HPDE6-E6E7 (cell line): ENCODE measurements at regions not wholly inside any gene's neighbourhood (a gene's known extent, or its start where the extent isn't known, plus 50 kb on each side); places are given as distances from the start of the nearest gene placed in this dataset.
"Not testable (repeated sequence)": the region's sequence is repeated elsewhere in the genome, so short reads cannot be mapped to it uniquely, and the experiment has no call there.

Experiments used
- DNase-seq: peaks from one replicate; pipeline ENCODE4 v3.0.0; 2011; ENCODE audit warnings: missing footprints; ENCODE audit errors: extremely low spot score

DNA sequence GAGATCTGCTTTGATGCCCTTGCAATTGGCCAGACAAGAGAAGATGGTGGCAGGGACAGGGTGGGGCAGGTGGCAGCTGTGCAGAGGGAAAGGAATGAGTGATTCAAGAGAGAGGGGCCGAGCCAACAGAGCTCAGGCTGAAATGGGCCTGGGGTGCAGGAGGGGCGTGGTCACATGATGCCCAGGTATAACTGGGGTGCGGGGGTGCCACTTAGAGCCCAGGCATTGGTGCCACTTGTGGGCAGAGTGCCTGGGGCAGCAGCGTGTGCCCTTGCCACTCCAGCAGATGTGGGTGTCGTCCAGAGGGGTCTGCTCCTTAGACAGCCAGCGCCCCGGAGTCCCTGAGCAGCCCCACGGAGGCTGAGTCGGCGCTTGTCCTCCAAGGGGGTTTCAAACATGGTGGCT is 88.7 kb downstream of the PLXNA1 start:
- no peak for DNase-seq

DNA sequence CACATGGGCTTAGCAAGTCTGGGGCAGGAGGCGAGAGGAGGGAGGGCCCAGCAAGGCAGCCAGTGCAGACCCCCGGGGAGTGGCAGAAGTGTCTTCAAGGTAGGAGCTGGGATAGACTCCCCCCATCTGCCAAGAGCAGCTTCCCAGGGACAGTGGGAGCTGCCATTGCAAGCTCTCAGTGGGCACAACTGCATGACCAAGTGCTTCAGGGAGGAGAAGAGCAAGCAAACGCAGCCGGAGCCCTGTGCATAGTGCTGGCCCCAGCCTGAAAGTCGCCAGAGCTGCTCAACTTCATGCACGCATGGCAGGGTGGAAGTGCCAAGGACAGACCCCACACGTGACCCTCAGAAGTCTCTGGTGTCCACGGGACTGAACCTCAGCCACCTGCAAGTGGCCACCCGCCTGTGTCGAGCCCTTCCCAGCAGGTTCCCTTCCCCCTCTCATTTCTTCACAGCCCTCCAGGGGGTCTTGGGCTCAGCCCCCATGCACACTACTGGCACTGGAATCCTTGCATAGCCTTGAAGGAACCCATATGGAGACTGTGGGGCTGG is 89.4 kb downstream of the PLXNA1 start:
- DNase-seq = no peak

DNA sequence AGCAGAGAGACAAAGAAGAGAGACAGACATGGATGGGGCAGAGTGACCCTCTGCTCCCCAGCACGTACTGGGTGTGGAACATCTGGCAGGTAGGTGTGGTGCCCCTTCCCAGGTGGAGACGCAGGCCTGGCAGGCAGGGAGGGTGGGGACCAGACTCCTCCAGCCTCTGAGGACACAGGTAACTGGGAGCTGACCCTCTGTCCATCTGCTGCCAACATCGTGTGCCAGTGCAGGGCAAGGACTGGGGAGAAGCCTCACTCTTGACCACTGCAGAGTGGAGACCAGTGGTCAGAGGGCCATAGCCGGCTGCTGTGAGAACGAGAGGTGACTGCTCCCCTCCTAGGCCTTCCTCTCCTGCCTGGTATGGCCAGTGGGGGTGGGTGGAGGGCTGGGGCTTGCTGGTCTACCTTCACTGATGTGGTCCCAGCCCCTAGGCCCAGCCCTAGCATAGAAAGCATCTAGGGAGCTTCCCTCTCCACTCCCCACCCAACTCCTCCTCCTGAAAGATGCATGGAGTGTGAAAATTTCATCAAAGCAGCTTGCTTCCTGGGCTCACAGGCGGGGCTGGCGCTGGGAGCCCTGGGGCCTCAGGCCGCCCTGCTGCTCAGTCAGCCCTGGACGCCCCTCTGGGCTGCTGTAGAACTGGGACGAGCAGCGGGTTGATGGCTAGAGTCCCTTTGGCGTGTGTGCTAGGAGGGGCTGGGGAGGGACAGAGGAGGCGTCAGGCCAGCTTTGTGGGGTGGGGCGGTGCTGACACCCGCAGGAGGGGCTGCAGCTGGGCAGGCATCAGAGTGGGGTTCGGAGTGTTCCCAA is 90.3 kb downstream of the PLXNA1 start:
- DNase-seq = no peak

DNA sequence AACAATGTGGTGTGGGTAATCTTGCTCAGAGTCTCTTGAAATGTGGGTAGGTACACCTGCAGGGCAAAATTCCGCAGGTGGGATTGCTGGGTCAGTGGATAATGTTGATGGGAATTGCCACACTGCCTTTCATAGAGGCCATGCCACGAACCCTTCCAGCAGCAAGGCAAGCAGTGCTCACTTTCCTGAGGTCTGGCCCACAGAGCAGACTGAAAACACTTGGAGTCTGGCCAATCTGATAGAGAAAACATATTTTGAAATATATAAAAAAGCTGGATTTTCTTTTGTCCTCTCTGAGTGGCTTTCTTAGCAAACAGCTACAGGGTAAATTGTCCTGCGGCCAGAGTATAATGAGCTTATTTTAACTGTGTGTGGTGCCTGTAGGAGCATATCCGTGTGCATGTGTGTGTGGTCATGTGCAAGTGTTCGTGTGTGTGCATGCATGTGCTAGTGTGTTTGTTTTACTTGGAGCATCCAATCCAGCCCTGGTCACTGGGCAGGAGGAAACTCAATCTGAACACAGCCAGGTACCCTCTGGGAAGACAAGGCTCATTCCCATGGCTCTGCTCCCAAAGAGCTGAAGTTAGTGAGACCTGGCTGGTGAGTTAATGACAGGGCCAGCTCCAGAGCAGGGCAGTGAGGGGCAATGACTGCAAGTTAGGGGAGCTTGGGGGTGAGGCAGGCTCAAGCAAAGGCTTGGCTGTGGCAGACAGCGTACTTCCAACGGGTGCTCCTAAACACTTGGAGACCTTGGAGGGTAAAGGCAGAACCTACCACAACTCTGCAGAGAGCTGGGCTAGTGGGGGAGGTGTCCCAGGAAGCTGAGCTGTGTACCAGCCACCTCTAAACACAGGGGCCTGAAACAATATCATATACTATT is 91.3 kb downstream of the PLXNA1 start:
- DNase-seq = no peak

DNA sequence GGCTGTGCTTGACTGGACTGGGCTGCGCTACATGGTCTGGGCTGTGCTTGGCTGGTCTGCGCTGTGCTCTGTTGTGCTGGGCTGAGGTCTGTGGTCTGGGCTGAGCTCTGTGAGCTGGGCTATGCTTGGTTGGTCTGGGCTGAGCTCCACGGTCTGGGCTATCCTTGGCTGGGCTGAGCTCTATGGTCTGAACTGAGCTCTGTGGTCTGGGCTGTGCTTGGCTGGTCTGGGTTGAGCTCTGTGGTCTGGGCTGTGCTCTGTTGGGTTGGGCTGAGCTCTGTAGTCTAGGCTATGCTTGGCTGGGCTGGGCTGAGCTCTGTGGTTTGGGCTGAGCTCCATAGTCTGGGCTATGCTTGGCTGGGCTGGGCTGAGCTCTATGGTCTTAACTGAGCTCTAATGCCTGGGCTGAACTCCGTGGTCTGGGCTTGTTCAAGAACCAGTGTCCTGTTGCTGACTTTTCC is 92.0 kb downstream of the PLXNA1 start:
- DNase-seq = peak; percentile 10

DNA sequence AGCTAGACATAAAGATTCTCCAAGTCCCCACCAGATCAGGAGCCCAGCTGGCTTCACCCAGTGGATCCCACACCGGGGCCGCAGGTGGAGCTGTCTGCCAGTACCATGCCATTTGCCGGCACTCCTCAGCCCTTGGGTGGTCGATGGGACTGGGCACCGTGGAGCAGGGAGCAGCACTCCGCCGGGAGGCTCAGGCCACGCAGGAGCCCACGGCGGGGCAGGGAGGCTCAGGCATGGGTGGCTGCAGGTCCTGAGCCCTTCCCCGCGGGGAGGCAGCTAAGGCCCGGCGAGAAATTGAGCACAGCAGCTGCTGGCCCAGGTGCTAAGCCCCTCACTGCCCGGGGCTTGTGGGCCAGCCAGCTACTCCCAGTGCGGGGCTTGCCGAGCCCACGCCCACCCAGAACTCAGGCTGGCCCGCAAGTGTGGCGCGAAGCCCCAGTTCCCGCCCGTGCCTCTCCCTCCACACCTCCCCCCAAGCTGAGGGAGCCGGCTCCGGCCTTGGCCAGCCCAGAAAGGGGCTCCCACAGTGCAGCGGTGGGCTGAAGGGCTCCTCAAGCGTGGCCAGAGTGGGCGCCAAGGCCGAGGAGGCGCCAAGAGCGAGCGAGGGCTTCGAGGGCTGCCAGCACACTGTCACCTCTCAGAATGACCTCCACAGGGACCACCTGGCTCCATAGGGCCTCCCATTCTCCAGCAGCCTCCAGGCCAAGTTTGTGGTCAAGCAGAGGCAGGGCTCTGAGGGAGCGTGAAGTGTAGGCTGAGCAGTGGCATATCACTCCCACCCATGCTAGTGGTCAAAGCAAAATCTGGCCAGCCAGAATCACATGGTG is 93.5 kb downstream of the PLXNA1 start:
- DNase-seq = not testable (repeated sequence)

DNA sequence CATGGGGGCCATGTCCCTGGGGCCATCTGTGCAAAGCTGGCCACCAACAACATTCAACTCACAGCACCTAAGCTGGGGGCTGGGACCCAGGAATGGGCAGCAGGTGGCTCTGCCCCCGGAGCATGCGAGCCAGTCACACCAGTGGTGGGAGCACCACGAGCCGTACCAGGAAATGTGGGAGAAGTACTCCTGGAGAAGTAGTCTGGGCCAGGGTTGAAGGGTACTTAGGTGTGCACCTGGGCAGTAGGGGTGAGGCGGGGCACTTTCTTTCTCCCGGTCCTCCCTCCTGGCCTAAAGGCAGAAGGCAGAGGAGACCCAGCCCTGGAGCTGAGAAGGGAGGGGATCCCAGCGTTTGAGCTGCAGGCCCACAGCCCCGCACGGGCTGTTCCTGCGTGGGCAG is 94.2 kb downstream of the PLXNA1 start:
- no peak for DNase-seq

DNA sequence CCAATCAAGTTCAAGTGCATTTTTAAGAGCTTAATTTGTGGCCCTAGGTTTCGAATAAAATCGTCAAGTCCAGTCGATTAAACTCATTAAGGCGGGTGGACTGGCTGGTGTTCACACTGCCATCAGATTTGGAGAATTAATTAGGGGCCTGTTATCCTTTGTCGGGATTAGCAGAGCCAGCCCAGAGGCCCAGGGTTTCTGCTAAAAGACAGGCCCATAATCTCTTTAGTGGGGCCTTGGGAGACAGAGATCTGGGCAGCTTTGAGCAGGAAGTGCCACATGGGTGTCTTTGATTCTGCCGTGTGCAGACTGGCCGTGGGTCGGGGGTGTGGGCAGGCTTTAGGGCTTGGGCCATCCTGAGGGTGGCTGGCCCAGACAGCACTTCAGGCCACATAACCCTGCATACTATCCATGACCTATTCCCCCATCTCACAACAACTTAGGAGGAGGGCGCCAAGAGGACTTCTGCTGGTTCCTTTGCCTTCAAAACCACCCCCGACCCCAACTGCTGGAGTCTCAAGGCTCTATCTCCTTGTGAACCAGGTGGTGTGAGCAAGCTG is 94.7 kb downstream of the PLXNA1 start:
- no peak for DNase-seq

DNA sequence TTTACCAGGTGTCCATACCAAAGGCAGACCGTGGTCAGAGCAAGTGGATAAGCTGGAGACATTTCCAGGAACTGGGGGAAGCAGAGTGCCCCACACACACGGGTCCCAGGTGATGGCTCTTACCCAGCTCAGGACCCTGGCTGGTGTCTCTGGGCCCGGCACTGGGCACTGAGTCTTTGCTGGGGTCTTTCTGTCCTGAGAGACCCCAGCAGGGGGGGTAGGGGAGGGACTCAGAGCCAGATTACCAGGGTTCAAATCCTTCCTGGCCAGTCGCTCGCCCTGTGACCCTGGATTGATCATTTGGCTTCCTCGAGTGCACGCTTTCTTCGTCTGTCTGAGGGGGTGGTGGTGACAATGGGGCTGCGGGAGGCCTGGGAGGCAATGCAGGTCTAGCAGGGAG is 95.7 kb downstream of the PLXNA1 start:
- no peak for DNase-seq

DNA sequence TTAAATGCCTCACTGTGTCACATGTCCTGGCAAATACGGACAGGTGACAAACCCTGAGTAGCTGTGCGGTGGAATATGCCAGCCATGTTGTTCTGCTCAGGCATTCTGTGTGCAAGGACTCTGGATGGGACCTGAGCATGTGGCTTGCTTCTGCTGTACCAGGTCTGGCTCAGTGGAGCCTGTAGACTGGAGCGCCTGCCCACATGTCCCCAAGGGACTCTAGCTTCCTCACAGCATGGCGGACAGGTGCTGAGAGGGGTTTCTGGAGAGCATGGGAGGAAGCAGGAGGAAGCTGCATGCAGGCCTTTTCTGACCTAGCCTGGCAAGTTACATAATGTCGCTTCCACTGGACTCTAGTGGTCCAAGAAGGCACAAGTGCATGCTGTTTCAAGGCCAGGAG is 96.3 kb downstream of the PLXNA1 start:
- no peak for DNase-seq

DNA sequence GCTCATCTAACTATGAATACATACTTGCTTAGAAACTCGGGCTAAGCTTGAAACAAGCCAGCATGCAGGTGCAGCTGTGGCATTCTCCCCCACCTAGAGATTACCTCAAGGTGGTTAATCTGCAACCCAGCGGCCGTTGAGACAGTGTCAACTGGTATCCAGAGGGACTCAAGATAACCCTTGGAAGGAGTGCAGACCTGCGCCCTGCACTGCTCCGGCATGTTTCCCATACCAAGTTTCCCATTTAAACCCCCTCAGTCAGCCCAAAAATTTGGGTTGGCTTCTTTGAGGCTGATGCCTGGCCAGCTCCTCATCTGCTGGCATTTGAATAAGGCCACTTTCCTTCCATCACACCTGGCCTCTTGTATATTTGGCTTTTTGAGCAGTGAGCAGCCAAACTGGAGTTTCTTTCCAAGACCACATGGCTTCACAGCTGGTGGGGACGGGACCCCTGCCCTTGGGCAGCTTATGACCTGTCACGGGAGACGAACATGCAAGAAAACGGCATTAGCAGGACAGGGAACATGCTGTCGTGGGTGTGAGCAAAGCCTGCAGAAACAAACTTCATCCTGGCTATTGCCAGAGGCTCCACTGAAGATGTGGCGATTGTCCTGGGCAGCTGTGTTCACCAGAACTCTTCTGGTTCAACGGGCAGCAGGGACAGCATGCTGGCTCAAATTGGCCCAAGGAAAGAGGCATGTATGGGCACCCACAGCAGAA is 98.2 kb downstream of the PLXNA1 start:
- DNase-seq = no peak

DNA sequence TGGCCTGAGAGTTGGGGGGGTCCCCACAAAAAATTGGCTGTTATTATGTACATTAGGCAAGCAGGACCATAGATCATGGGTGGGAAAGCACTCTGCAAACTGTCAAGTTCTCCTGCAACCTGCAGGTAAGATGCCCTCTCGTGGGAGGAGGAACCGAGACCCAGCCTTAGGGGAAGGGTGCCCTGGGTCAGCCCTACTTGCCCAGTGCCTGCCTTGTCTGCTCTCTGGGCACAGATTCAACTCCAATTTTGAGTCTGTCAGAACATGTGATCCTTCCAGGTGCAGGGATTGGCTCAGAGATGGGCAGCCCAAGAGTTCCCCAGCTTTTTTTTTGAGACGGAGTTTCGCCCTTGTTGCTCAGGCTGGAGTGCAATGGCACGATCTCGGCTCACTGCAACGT is 99.2 kb downstream of the PLXNA1 start:
- no peak for DNase-seq

DNA sequence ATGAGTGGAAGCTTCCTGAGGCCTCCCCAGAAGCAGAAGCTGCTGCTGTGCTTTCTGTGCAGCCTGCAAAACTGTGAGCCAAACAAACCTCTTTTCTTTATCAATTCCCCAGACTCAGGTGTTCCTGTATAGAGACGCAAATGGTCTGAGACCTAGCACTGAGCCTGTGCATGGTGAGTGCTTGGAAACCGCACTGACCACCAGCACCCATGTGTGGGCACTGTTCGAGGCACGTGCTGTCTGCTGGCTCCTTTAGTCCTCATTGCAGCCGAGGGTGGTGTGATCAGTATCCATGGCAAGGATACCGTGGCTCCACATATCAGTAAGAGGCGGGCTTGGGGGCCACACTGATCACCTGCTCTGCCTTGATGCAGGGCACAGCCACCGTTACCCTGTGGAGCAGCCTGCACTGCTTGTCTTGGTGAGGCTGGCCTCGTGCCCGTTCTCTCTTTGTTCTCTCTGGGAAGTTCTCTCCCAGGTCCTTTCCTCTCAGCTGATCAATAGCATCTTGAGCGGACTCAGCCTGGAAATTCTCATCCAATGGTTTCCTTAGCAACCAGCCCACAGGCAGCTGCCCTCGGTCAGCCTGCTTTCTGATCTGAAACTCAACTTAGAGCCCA is 101.0 kb downstream of the PLXNA1 start:
- no peak for DNase-seq

DNA sequence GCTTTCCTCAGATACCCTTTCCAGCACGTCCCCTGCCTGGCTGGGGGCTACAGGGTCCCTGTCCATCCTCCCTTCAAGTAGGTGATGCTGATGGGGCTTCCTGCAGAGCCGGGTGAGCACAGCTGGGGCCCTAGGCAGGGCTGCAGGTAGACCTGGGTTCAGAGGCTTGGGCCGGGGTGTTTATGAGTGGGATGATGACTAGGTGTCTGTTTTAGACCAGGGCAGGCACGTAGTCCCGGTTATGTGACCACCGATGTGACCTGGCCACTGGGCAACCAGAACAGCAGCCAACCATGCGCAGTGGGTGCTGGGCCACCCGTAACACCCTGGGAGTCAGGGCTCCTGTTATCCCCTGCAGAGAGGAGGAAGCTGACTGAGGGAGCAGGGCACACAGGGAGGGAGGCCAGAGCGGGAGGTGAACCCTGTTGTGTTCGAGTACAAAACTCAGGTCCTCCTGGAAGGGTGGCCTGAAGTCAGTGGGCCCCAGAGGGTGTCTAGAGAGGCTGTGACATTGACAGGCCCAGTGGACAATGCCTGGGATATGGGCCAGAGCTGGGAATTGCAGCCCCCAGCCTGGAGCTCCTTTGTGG is 101.6 kb downstream of the PLXNA1 start:
- no peak for DNase-seq

DNA sequence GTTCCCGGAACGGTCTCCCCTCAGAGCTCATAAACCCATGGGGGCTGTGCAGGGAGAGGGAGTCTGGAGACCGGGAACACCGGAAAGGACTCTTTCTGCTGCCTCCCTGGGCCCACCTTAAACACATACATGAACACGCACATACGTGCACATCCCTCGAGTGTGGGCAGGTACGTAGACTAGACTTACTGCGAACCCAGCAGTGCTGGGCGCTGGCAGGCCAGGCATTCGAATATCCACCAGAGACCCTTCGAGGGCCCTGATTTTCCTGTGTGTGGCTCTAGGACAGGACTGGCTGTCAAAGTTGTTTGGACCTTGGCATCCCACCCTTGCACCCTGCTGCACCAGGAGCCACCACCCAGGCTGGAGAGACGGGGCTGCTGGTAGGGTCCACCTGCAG is 102.7 kb downstream of the PLXNA1 start:
- no peak for DNase-seq

DNA sequence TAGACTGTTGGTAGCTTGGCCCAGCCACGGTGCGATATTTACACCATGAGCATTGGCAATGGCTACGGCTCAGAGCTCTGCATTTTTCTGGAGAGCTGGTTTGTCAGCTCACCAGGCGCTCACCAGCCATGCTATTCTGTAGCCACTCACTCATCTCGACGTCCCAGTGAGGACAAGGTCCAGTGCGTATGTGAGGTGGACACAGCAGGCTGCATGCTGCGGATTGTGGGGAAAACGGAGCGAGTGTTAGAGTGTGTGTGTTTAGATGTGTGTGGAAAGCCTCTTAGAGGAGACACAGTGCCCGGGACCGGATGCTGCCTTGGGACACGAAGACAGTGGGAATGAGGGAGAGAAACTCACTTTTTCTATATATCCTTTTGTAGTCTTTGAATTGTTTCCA is 103.7 kb downstream of the PLXNA1 start:
- not testable (repeated sequence) for DNase-seq

DNA sequence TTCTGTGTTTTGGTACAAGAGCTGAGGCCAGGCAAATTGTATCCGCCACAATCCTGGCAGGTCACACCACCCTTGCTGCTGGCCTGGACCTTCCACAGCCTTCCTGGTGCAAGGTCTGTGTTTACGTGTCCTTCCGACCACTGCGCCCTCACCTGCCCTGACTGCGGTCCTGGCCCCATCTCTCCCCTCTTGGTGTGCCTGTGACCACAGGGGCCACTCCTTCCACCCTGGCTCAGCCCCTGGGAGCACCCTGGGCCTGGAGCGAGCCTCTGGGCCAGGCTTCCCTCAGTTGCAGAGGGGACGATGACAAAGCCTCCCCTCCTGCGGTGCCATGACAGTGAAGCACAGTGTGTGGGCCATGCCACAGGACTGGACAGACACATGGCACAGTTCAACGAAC is 104.5 kb downstream of the PLXNA1 start:
- no peak for DNase-seq

DNA sequence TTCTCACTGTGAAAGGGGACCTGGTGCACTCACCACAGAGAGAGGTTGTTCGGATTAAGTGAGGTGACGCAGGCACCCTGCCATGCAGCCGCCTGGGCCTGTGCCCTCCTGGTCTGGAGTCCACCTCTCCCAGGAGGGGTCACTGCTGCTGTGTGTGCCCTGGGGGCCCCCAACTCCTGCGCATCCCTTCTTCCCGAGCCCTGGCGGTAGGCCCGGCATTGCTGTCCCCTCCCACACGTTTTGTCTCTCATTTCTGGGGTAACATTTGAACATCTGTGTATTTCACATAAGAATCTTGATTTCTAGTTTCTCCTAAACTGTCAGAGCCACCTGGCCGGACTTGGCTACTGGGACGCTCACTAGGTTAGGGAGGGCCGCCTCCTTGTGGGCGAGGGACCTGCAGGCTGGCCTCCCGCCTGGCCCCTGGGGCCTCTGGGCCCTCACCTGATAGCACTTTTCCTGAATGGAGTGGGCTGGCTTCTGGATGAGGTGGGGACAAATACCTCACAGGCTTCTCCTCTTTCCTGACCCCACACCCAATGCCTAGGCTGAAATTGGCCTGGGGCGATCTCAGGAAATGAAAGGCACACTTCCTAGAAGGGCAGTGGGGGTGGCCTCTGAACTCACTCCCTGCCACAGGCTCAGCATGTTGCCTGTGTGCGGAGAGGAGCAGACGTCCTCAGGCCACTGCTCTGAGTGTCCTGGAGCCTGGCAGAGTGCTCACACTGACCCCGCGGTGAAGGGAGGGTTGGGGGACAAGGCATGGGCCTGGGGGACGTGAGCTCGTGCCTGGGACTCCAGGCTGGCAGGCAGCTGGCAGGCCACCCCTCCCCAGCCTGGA is 104.2 kb upstream of the PRR23E start:
- no peak for DNase-seq
